Activated B cell treated with CpG ODN at 0.5 μM for 24 hours (primary cell): ENCODE measurements at regions not wholly inside any gene's neighbourhood (a gene's known extent, or its start where the extent isn't known, plus 50 kb on each side); places are given as distances from the start of the nearest gene placed in this dataset.

ENCODE experiments used
- ATAC-seq: fragments of 200-7000 bp; cut with Tn5 transposase; one replicate; pipeline ENCODE4 v1.10.0; 2021; ENCODE audit warnings: low read depth, mild to moderate bottlenecking, moderate library complexity
- CTCF ChIA-PET: fragments of 350-600 bp; sonication (Branson Sonifier 250); formaldehyde crosslinking; loops from one replicate; lab custom pipeline; 2021; ENCODE audit warnings: antibody characterized with exemption; lab: Charles Lee
- POLR2A ChIA-PET: fragments of 350-600 bp; sonication (Branson Sonifier 250); formaldehyde crosslinking; loops from one replicate; lab custom pipeline; 2021; ENCODE audit warnings: antibody characterized with exemption; lab: Charles Lee
- DNase-seq: peaks from one replicate; pipeline ENCODE4 v3.0.0; 2022
- H3K27ac Mint-ChIP-seq: one replicate; pipeline ENCODE4 v1.8.0; 2020; ENCODE audit warnings: mixed read lengths
- H3K27me3 Mint-ChIP-seq: one replicate; pipeline ENCODE4 v1.8.0; 2021; ENCODE audit warnings: mixed read lengths
- H3K36me3 Mint-ChIP-seq: one replicate; pipeline ENCODE4 v1.8.0; 2021; ENCODE audit warnings: low read depth, mixed read lengths
- H3K4me1 Mint-ChIP-seq: one replicate; pipeline ENCODE4 v1.8.0; 2021; ENCODE audit warnings: mixed read lengths
- H3K4me3 Mint-ChIP-seq: one replicate; pipeline ENCODE4 v1.8.0; 2020; ENCODE audit warnings: mild to moderate bottlenecking, mixed read lengths
- H3K9me3 Mint-ChIP-seq: one replicate; pipeline ENCODE4 v1.8.0; 2020; ENCODE audit warnings: mixed read lengths
- CTCF ChIP-seq: fragments of 200-600 bp; IDR thresholded peaks from one replicate; pipeline ENCODE4 v1.8.0; 2022; ENCODE audit warnings: antibody characterized with exemption, mild to moderate bottlenecking
- intact Hi-C: fragments of 100-400 bp; cut with micrococcal nuclease; formaldehyde crosslinking; loops from one replicate; pipeline ENCODE4 v1.15.1; 2024

GRCh38 chrX:74242484-74243138, 61.4 kb upstream of the ZCCHC13 start:
- ATAC-seq (no peak), DNase-seq (no peak)
- no peak overlapping the region for H3K27ac Mint-ChIP-seq
- POLR2A ChIA-PET: no interaction called here
- no peak for TF ChIP-seq CTCF
- peaks cover 44% of the 10 kb centered on the region for H3K36me3 Mint-ChIP-seq
- no peaks in the 10 kb centered on the region for H3K9me3 Mint-ChIP-seq
- intact Hi-C loops: no loop called here
- H3K4me1 Mint-ChIP-seq: no peaks in the 10 kb centered on the region
- CTCF ChIA-PET: no interaction called here
- no peak overlapping the region for H3K4me3 Mint-ChIP-seq
- H3K27me3 Mint-ChIP-seq: no peaks in the 10 kb centered on the region

- ATAC-seq (no peak), DNase-seq (no peak)
- Mint-ChIP-seq H3K36me3 (peaks cover 43% of the 10 kb centered on the region), H3K4me3 (no peak overlapping the region), H3K4me1 (no peaks in the 10 kb centered on the region), H3K9me3 (no peaks in the 10 kb centered on the region), H3K27ac (no peak overlapping the region), H3K27me3 (no peaks in the 10 kb centered on the region)
- TF ChIP-seq CTCF: no peak
- ChIA-PET CTCF (no interaction called here), POLR2A (no interaction called here)
- intact Hi-C loops: no loop called here
Observed at GRCh38 chrX:74242050-74242449, 61.9 kb upstream of the ZCCHC13 start.

- no peak for DNase-seq
- no peak overlapping the region for H3K27ac Mint-ChIP-seq
- no peaks in the 10 kb centered on the region for H3K9me3 Mint-ChIP-seq
- H3K4me1 Mint-ChIP-seq: no peaks in the 10 kb centered on the region
- CTCF ChIA-PET: no interaction called here
- POLR2A ChIA-PET: no interaction called here
- no peak for ATAC-seq
- TF ChIP-seq CTCF: no peak
- peaks cover 34% of the 10 kb centered on the region for H3K36me3 Mint-ChIP-seq
- no peak overlapping the region for H3K4me3 Mint-ChIP-seq
- intact Hi-C loops: loop anchor here (10.0 kb wide), 1 partner anchor 56 kb away; no protein-coding TSS in a partner anchor
- no peaks in the 10 kb centered on the region for H3K27me3 Mint-ChIP-seq
Observed at GRCh38 chrX:74238771-74239170, 65.2 kb upstream of the ZCCHC13 start.

GRCh38 chrX:74234818-74235217, 69.2 kb upstream of the ZCCHC13 start:
- no peak for DNase-seq
- Mint-ChIP-seq H3K4me1 (no peaks in the 10 kb centered on the region), H3K36me3 (peaks cover 16% of the 10 kb centered on the region), H3K9me3 (no peaks in the 10 kb centered on the region), H3K27ac (no peak overlapping the region), H3K4me3 (no peak overlapping the region), H3K27me3 (no peaks in the 10 kb centered on the region)
- ChIA-PET CTCF (no interaction called here), POLR2A (no interaction called here)
- intact Hi-C loops: loop anchor here (10.0 kb wide), 1 partner anchor 60 kb away; no protein-coding TSS in a partner anchor
- TF ChIP-seq CTCF: no peak
- no peak for ATAC-seq

- no peaks in the 10 kb centered on the region for H3K9me3 Mint-ChIP-seq
- H3K27me3 Mint-ChIP-seq: no peaks in the 10 kb centered on the region
- TF ChIP-seq CTCF: no peak
- POLR2A ChIA-PET: no interaction called here
- no peak for DNase-seq
- H3K4me3 Mint-ChIP-seq: no peak overlapping the region
- H3K27ac Mint-ChIP-seq: no peak overlapping the region
- intact Hi-C loops: loop anchor here (10.0 kb wide), 1 partner anchor 62 kb away; no protein-coding TSS in a partner anchor
- H3K4me1 Mint-ChIP-seq: no peaks in the 10 kb centered on the region
- ATAC-seq: no peak
- H3K36me3 Mint-ChIP-seq: peaks cover 6% of the 10 kb centered on the region
- CTCF ChIA-PET: no interaction called here
Observed at GRCh38 chrX:74232859-74233258, 71.1 kb upstream of the ZCCHC13 start.
